H1 (cell line): ENCODE measurements at regions not wholly inside any gene's neighbourhood (a gene's known extent, or its start where the extent isn't known, plus 50 kb on each side); places are given as distances from the start of the nearest gene placed in this dataset.

ENCODE experiments used
- CTCF ChIA-PET: fragments of 300-600 bp; sonication (Branson Sonifier 250); formaldehyde crosslinking; loops from one replicate; lab custom pipeline; 2021; ENCODE audit not compliant: partially characterized antibody; lab: Charles Lee
- POLR2A ChIA-PET: fragments of 300-600 bp; sonication (Branson Sonifier 250); formaldehyde crosslinking; loops from one replicate; lab custom pipeline; 2021; ENCODE audit warnings: inconsistent platforms; ENCODE audit not compliant: partially characterized antibody; lab: Charles Lee
- DNase-seq, 2 experiments: peaks; one replicate each; pipeline versions ENCODE4 v3.0.0 to v3.0.0-alpha.2; 2010 to 2022; ENCODE audit warnings: low spot score in 2 of 2, low read depth in 1 of 2, mixed read lengths in 1 of 2
- FAIRE-seq: peaks from 2 replicates; lab custom pipeline; 2011; peaks lifted over from hg19 to GRCh38; lab: Jason Lieb, UNC
- H2AFZ ChIP-seq: 2 replicates; pipeline ENCODE4 v1.8.1; 2012; ENCODE audit warnings: low read length, inconsistent platforms
- H2AK5ac ChIP-seq: 2 replicates; pipeline ENCODE4 v1.6.1; 2013; ENCODE audit warnings: low read depth, low read length
- H2BK120ac ChIP-seq: replicated peaks from 2 replicates; pipeline ENCODE3; 2013; ENCODE audit warnings: low read depth, low read length, inconsistent platforms
- H2BK12ac ChIP-seq: 2 replicates; pipeline ENCODE4 v1.6.1; 2013; ENCODE audit warnings: low read depth, low read length
- H2BK15ac ChIP-seq: 2 replicates; pipeline ENCODE4 v1.6.1; 2013; ENCODE audit warnings: low read length
- H2BK20ac ChIP-seq: 2 replicates; pipeline ENCODE4 v1.6.1; 2013; ENCODE audit warnings: low read length
- H2BK5ac ChIP-seq: 2 replicates; pipeline ENCODE4 v1.6.1; 2013; ENCODE audit warnings: low read depth, low read length
- H3K14ac ChIP-seq: 2 replicates; pipeline ENCODE4 v1.6.1; 2013; ENCODE audit warnings: inconsistent platforms; ENCODE audit not compliant: insufficient read length
- H3K18ac ChIP-seq: 2 replicates; pipeline ENCODE4 v1.6.1; 2013; ENCODE audit warnings: low read length; ENCODE audit errors: extremely low read depth
- H3K23ac ChIP-seq: 2 replicates; pipeline ENCODE4 v1.6.1; 2013; ENCODE audit warnings: inconsistent platforms; ENCODE audit not compliant: insufficient read length
- H3K23me2 ChIP-seq: 2 replicates; pipeline ENCODE4 v1.6.1; 2013; ENCODE audit warnings: low read depth, low read length
- H3K27ac ChIP-seq: 2 replicates; pipeline ENCODE4 v1.6.1; 2011; ENCODE audit warnings: low read depth, low read length, inconsistent platforms
- H3K27me3 ChIP-seq, 4 experiments: replicated peaks in 1 of 4; 1 replicate in 1 of 4; 2 replicates in 3 of 4; pipeline versions ENCODE4 v1.6.1 to v1.8.1; 2011 to 2013; ENCODE audit warnings: low read length in 3 of 4, mild to moderate bottlenecking in 3 of 4, inconsistent platforms in 2 of 4, mixed read lengths in 2 of 4, moderate library complexity in 1 of 4; ENCODE audit not compliant: control insufficient read depth in 3 of 4, insufficient read depth in 3 of 4; ENCODE audit errors: extremely low read depth in 1 of 4
- H3K36me3 ChIP-seq, 4 experiments: 2 replicates each; pipeline versions ENCODE4 v1.6.1 to v1.8.1; 2011 to 2013; ENCODE audit warnings: mild to moderate bottlenecking in 4 of 4, low read length in 3 of 4, moderate library complexity in 2 of 4, control low read depth in 1 of 4, inconsistent platforms in 1 of 4; ENCODE audit not compliant: insufficient read depth in 4 of 4, control insufficient read depth in 2 of 4
- H3K4ac ChIP-seq: replicated peaks from 2 replicates; pipeline ENCODE3; 2013; ENCODE audit warnings: low read length, low read depth, mixed read lengths, inconsistent platforms; ENCODE audit not compliant: insufficient read length
- H3K4me1 ChIP-seq, 4 experiments: replicated peaks in 1 of 4; 1 replicate in 1 of 4; 2 replicates in 3 of 4; pipeline versions ENCODE4 v1.6.1 to v1.8.1; 2011 to 2013; ENCODE audit warnings: low read length in 3 of 4, inconsistent platforms in 2 of 4, mixed read lengths in 1 of 4; ENCODE audit not compliant: insufficient read depth in 4 of 4, control insufficient read depth in 3 of 4
- H3K4me2 ChIP-seq, 2 experiments: 2 replicates each; pipeline versions ENCODE4 v1.6.1 to v1.8.1; 2011 to 2013; ENCODE audit warnings: low read depth in 2 of 2, low read length in 2 of 2, control low read depth in 1 of 2, inconsistent platforms in 1 of 2, mild to moderate bottlenecking in 1 of 2; ENCODE audit not compliant: insufficient read depth in 1 of 2
- H3K4me3 ChIP-seq, 4 experiments: fragments of 200-600, 300-600 bp in 1 of 4; sonication (generic), shearing (Covaris generic), sonication (Bioruptor Twin) in 1 of 4; 2 replicates each; pipeline versions ENCODE4 v1.5.1 to v1.8.1; 2011 to 2016; ENCODE audit warnings: low read length in 4 of 4, low read depth in 3 of 4, control low read depth in 2 of 4, inconsistent platforms in 2 of 4, mild to moderate bottlenecking in 2 of 4, mixed read lengths in 1 of 4, moderate library complexity in 1 of 4; ENCODE audit not compliant: insufficient read depth in 2 of 4; ENCODE audit errors: extremely low read depth in 1 of 4
- H3K56ac ChIP-seq: replicated peaks from 2 replicates; pipeline ENCODE3; 2013; ENCODE audit warnings: low read depth, mild to moderate bottlenecking, mixed read lengths, low read length, inconsistent platforms; ENCODE audit not compliant: insufficient read length
- H3K79me1 ChIP-seq: 2 replicates; pipeline ENCODE4 v1.6.1; 2013; ENCODE audit warnings: low read depth, low read length, control low read depth
- H3K79me2 ChIP-seq, 2 experiments: 2 replicates each; pipeline versions ENCODE4 v1.6.1 to v1.8.1; 2012 to 2013; ENCODE audit warnings: low read length in 2 of 2, mild to moderate bottlenecking in 2 of 2, inconsistent platforms in 1 of 2; ENCODE audit not compliant: insufficient read depth in 2 of 2, control insufficient read depth in 1 of 2
- H3K9ac ChIP-seq, 4 experiments: replicated peaks in 1 of 4; 1 replicate in 1 of 4; 2 replicates in 3 of 4; pipeline versions ENCODE4 v1.6.1 to v1.8.1; 2011 to 2013; ENCODE audit warnings: low read depth in 3 of 4, low read length in 3 of 4, control low read depth in 2 of 4, mild to moderate bottlenecking in 2 of 4, moderate library complexity in 2 of 4, inconsistent platforms in 1 of 4; ENCODE audit errors: extremely low read depth in 1 of 4
- H3K9me3 ChIP-seq, 2 experiments: 2 replicates each; pipeline versions ENCODE4 v1.6.1 to v1.8.1; 2012 to 2013; ENCODE audit warnings: mild to moderate bottlenecking in 2 of 2, moderate library complexity in 2 of 2, control low read depth in 1 of 2, inconsistent platforms in 1 of 2, low read depth in 1 of 2, low read length in 1 of 2, mixed read lengths in 1 of 2; ENCODE audit not compliant: insufficient read depth in 2 of 2
- H4K20me1 ChIP-seq, 2 experiments: replicated peaks in 1 of 2; 2 replicates each; pipeline versions ENCODE3 to v1.8.1; 2011 to 2013; ENCODE audit warnings: inconsistent platforms in 2 of 2, low read length in 2 of 2, mild to moderate bottlenecking in 1 of 2; ENCODE audit not compliant: insufficient read depth in 2 of 2, control insufficient read depth in 1 of 2
- H4K5ac ChIP-seq: 2 replicates; pipeline ENCODE4 v1.6.1; 2013; ENCODE audit warnings: low read length, low read depth, mixed read lengths, inconsistent platforms; ENCODE audit not compliant: insufficient read length
- H4K8ac ChIP-seq: 2 replicates; pipeline ENCODE4 v1.8.0; 2013; ENCODE audit warnings: mild to moderate bottlenecking, moderate library complexity, low read length, inconsistent platforms; ENCODE audit not compliant: insufficient read depth; ENCODE audit errors: extremely low read depth
- H4K91ac ChIP-seq: replicated peaks from 2 replicates; pipeline ENCODE3; 2013; ENCODE audit warnings: low read length, mixed read lengths, inconsistent platforms; ENCODE audit not compliant: insufficient read length
- CBX5 ChIP-seq: fragments of 300-800, 300-1000 bp; sonication (generic); IDR thresholded peaks from 2 replicates; pipeline ENCODE4 v1.7.1; 2016; ENCODE audit warnings: antibody characterized with exemption, low read length, low read depth
- CREB1 ChIP-seq: IDR thresholded peaks from 2 replicates; pipeline ENCODE4 v1.6.1; 2012; ENCODE audit warnings: inconsistent platforms
- GTF2F1 ChIP-seq: IDR thresholded peaks from 2 replicates; pipeline ENCODE4 v1.6.1; 2012; ENCODE audit warnings: low read depth, low read length, improper control_type of control experiment, borderline replicate concordance
- PHF8 ChIP-seq: fragments of 200-600 bp; sonication (generic); conservative IDR thresholded peaks from 2 replicates; pipeline ENCODE4 v1.7.1; 2012; ENCODE audit warnings: low read depth, mild to moderate bottlenecking, inconsistent platforms, low read length, moderate library complexity
- SIN3A ChIP-seq, 2 experiments: IDR thresholded peaks in 1 of 2; conservative IDR thresholded peaks in 1 of 2; 2 replicates each; pipeline ENCODE4 v1.6.1; 2011 to 2012; ENCODE audit warnings: low read length in 2 of 2, improper control_type of control experiment in 1 of 2, low read depth in 1 of 2, mild to moderate bottlenecking in 1 of 2
- SIX5 ChIP-seq: IDR thresholded peaks from 2 replicates; pipeline ENCODE4 v1.6.1; 2011; ENCODE audit warnings: mild to moderate bottlenecking, low read depth, low read length
- SP1 ChIP-seq: IDR thresholded peaks from 2 replicates; pipeline ENCODE4 v1.6.1; 2011; ENCODE audit warnings: low read depth, low read length
- SP4 ChIP-seq: IDR thresholded peaks from 2 replicates; pipeline ENCODE4 v1.6.1; 2012; ENCODE audit warnings: low read length, inconsistent platforms
- WGBS, 2 experiments: shearing (Covaris generic) in 1 of 2; methylation state at CpG; one replicate each; pipeline versions ENCODE4 v1.1.6 to v1.1.7; 2013 to 2015; ENCODE audit warnings: low lambda C conversion rate in 2 of 2, mixed read lengths in 2 of 2, inconsistent platforms in 1 of 2, low coverage in 1 of 2, missing lambda C conversion rate in 1 of 2; ENCODE audit not compliant: insufficient replicate concordance in 2 of 2, insufficient coverage in 1 of 2, insufficient read length in 1 of 2; ENCODE audit errors: extremely low coverage in 1 of 2, missing lambda C conversion rate in 1 of 2; 5-methylcytosine and 5-hydroxymethylcytosine counted together
- TF ChIP-seq, protein P1 (sequence below): IDR thresholded peaks from 2 replicates; pipeline ENCODE4 v1.6.1; 2011; ENCODE audit warnings: low read length, improper control_type of control experiment

DNA sequence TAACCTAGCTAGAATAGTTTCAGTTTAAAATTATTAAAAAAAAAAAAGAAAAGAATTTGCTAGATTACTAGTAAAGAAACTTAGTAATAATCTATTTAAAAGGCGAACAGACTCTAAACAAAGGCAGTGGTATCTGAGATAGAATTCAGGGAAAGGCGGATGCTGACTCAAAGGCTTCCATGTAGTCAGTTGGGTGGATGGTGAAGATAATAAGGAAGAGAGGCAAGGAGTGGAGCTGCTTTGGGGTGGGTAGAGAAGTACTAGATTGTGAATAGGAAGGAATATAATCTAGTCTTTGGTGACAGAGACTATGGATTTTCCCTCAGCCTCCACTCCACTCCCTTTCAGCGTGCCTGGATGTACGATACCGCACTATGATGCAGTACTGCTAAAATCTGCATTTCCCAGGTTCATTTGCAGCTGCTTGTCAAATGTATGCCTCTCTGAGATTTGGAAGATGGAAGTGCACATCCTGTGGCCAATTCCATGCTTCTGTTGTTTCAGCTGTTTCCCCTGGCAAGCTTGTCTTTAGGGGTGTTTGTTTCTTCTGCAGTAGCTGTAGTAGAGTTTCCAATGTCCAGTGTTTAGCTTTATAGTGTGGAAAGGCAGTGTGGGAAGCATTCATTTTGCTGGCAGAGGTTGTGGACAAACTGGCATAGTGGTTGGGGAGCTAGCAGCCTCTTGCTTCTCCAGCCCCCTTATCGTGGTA is 184.6 kb upstream of the NRIP1 start:
- ChIA-PET POLR2A (no interaction called here), CTCF (interaction anchor here (0.8 to 1.2 kb wide), 2 partner anchors 12 to 303 kb away, joined by 3 read pairs; no protein-coding TSS in a partner anchor)
- H3K27ac ChIP-seq = no peak overlapping the region
- no peaks in the 10 kb centered on the region for H3K36me3 ChIP-seq
- H3K23ac ChIP-seq = no peak overlapping the region
- DNase-seq = no peak
- H2BK20ac ChIP-seq = no peak overlapping the region
- no peak overlapping the region for H4K5ac ChIP-seq
- H3K4me3 ChIP-seq = no peak overlapping the region
- no peak overlapping the region for H2AK5ac ChIP-seq
- no peak overlapping the region for H4K8ac ChIP-seq
- H2BK12ac ChIP-seq = no peak overlapping the region
- H2AFZ ChIP-seq = no peak overlapping the region
- H3K4me1 ChIP-seq = no peaks in the 10 kb centered on the region
- H2BK120ac ChIP-seq = no peak overlapping the region
- no peaks in the 10 kb centered on the region for H3K23me2 ChIP-seq
- no peak overlapping the region for H3K18ac ChIP-seq
- H3K27me3 ChIP-seq = peaks cover 0 to 5% (median 1%) of the 10 kb centered on the region in 4 experiments; a peak in 3 of 7 replicates
- H2BK5ac ChIP-seq = no peak overlapping the region
- 92% methylated on average over 6 of the region's 6 CpGs; no CpG with 5 or more reads in 1 of the 2 experiments for WGBS, 2 experiments
- no peak overlapping the region for H3K14ac ChIP-seq
- no peaks in the 10 kb centered on the region for H3K9me3 ChIP-seq
- H3K9ac ChIP-seq = no peak overlapping the region
- H3K4me2 ChIP-seq = no peak overlapping the region
- no peaks in the 10 kb centered on the region for H3K79me1 ChIP-seq
- H4K20me1 ChIP-seq = no peaks in the 10 kb centered on the region
- no peaks in the 10 kb centered on the region for H3K79me2 ChIP-seq
- H2BK15ac ChIP-seq = no peak overlapping the region
- no peak overlapping the region for H3K56ac ChIP-seq
- no peak for FAIRE-seq
- H4K91ac ChIP-seq = no peak overlapping the region
- H3K4ac ChIP-seq = no peak overlapping the region
- TF ChIP-seq CBX5 = no peak
- TF ChIP-seq, protein P1, sequence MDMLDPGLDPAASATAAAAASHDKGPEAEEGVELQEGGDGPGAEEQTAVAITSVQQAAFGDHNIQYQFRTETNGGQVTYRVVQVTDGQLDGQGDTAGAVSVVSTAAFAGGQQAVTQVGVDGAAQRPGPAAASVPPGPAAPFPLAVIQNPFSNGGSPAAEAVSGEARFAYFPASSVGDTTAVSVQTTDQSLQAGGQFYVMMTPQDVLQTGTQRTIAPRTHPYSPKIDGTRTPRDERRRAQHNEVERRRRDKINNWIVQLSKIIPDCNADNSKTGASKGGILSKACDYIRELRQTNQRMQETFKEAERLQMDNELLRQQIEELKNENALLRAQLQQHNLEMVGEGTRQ = no peak
- no peak for TF ChIP-seq SIX5
- TF ChIP-seq CREB1 = no peak
- no peak for TF ChIP-seq SP1
- TF ChIP-seq SP4 = no peak
- TF ChIP-seq SIN3A (conservative IDR thresholded peaks at IDR 0.05 in 1 of 2, IDR thresholded peaks at IDR 0.05 in 1 of 2; ENCODE audit: low read depth in 1 of 2, low read length in 2 of 2) = no peak
- TF ChIP-seq GTF2F1 = no peak
- no peak for TF ChIP-seq PHF8
